Glomerular visceral epithelial cell (primary cell): ENCODE measurements at regions not wholly inside any gene's neighbourhood (a gene's known extent, or its start where the extent isn't known, plus 50 kb on each side); places are given as distances from the start of the nearest gene placed in this dataset.
"Not testable (repeated sequence)": the region's sequence is repeated elsewhere in the genome, so short reads cannot be mapped to it uniquely, and the experiment has no call there.

ENCODE experiments used
- DNase-seq: peaks from one replicate; pipeline ENCODE4 v3.0.0-alpha.2; 2016; ENCODE audit errors: extremely low spot score

GRCh38 chr20:40849456-40849855 lies 160.4 kb upstream of the MAFB start:
- DNase-seq: no peak

GRCh38 chr20:40851051-40851450 lies 162.0 kb upstream of the MAFB start:
- no peak for DNase-seq

GRCh38 chr20:40855269-40855668 lies 166.2 kb upstream of the MAFB start:
- no peak for DNase-seq

- DNase-seq: no peak
These were observed 167.6 kb upstream of the MAFB start for GRCh38 chr20:40856653-40857052.

GRCh38 chr20:40860487-40860902 lies 168.1 kb upstream of the TOP1 start:
- DNase-seq: no peak

- DNase-seq: no peak
These were observed 167.1 kb upstream of the TOP1 start for GRCh38 chr20:40861427-40862008.

GRCh38 chr20:40863355-40863919 lies 165.2 kb upstream of the TOP1 start:
- no peak for DNase-seq

- DNase-seq: no peak
These were observed 164.2 kb upstream of the TOP1 start for GRCh38 chr20:40864470-40864869.

GRCh38 chr20:40865095-40865494 lies 163.5 kb upstream of the TOP1 start:
- no peak for DNase-seq

GRCh38 chr20:40866056-40866455 lies 162.6 kb upstream of the TOP1 start:
- DNase-seq: no peak

GRCh38 chr20:40868551-40869217 lies 159.9 kb upstream of the TOP1 start:
- DNase-seq: no peak

GRCh38 chr20:40869218-40870147 lies 159.1 kb upstream of the TOP1 start:
- DNase-seq: no peak

GRCh38 chr20:40875116-40876085 lies 153.2 kb upstream of the TOP1 start:
- no peak for DNase-seq

- not testable (repeated sequence) for DNase-seq
These were observed 150.5 kb upstream of the TOP1 start for GRCh38 chr20:40878099-40878498.

GRCh38 chr20:40880063-40880728 lies 148.4 kb upstream of the TOP1 start:
- no peak for DNase-seq

- no peak for DNase-seq
These were observed 147.9 kb upstream of the TOP1 start for GRCh38 chr20:40880729-40881109.

- DNase-seq: no peak
These were observed 146.5 kb upstream of the TOP1 start for GRCh38 chr20:40882152-40882551.

- DNase-seq: no peak
These were observed 145.5 kb upstream of the TOP1 start for GRCh38 chr20:40883097-40883496.

GRCh38 chr20:40887105-40887504 lies 141.5 kb upstream of the TOP1 start:
- no peak for DNase-seq

GRCh38 chr20:40889266-40889665 lies 139.4 kb upstream of the TOP1 start:
- not testable (repeated sequence) for DNase-seq

GRCh38 chr20:40890181-40890580 lies 138.4 kb upstream of the TOP1 start:
- DNase-seq: no peak
